ENCODE measurements at regions not wholly inside any gene's neighbourhood (a gene's known extent, or its start where the extent isn't known, plus 50 kb on each side); places are given as distances from the start of the nearest gene placed in this dataset.
"Not testable (repeated sequence)": the region's sequence is repeated elsewhere in the genome, so short reads cannot be mapped to it uniquely, and the experiment has no call there.

- not testable (repeated sequence) for TF ChIP-seq CTCF (conservative IDR thresholded peaks at IDR 0.05); EZH2 (IDR thresholded peaks at IDR 0.05; ENCODE audit: low read depth)
Measured at GRCh38 chr2:31799282-31799681, 211.5 kb downstream of the MEMO1 start.

Measured in PC-9 (cell line).